ENCODE measurements at regions not wholly inside any gene's neighbourhood (a gene's known extent, or its start where the extent isn't known, plus 50 kb on each side); places are given as distances from the start of the nearest gene placed in this dataset.

DNA sequence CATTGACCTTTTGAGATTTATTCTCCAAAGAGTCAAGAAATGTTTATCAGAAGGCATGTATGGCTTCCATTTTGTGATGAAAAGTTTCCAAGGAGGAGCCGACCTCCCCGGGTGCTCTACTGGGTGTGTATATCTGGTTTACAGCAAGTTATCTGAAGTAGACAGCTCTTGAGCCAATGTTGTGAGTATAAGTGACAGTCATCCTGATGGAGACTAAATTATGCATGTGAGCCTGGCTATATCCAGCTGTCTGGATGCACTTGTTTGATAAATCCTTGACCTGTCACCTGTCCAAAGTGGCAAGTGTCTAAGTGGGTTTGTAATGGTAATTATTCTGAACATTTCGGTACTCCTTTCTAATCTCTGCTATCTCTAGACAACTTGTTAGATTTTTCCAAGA is 142.2 kb downstream of the NR2F2 start:
- H3K4me1 ChIP-seq (ENCODE audit: control insufficient read depth, extremely low read depth, insufficient read depth, low read length) = no peaks in the 10 kb centered on the region
- TF ChIP-seq, protein P1, sequence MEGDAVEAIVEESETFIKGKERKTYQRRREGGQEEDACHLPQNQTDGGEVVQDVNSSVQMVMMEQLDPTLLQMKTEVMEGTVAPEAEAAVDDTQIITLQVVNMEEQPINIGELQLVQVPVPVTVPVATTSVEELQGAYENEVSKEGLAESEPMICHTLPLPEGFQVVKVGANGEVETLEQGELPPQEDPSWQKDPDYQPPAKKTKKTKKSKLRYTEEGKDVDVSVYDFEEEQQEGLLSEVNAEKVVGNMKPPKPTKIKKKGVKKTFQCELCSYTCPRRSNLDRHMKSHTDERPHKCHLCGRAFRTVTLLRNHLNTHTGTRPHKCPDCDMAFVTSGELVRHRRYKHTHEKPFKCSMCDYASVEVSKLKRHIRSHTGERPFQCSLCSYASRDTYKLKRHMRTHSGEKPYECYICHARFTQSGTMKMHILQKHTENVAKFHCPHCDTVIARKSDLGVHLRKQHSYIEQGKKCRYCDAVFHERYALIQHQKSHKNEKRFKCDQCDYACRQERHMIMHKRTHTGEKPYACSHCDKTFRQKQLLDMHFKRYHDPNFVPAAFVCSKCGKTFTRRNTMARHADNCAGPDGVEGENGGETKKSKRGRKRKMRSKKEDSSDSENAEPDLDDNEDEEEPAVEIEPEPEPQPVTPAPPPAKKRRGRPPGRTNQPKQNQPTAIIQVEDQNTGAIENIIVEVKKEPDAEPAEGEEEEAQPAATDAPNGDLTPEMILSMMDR (optimal IDR thresholded peaks at IDR 0.05 in 1 of 3, IDR thresholded peaks at IDR 0.05 in 1 of 3, conservative IDR thresholded peaks at IDR 0.05 in 1 of 3; ENCODE audit: extremely low read depth in 1 of 3, insufficient read depth in 2 of 3, low read length in 3 of 3) = no peak
- TF ChIP-seq EZH2 (IDR thresholded peaks at IDR 0.05; ENCODE audit: low read length) = no peak
- H3K4me3 ChIP-seq (ENCODE audit: control insufficient read depth in 2 of 3, extremely low read depth in 1 of 3, insufficient read depth in 2 of 3, low read depth in 1 of 3, low read length in 3 of 3) = no peak overlapping the region
- peaks cover 4% of the 10 kb centered on the region for H3K27me3 ChIP-seq (ENCODE audit: control insufficient read depth, extremely low read depth, insufficient read depth, low read length)
- no peak overlapping the region for H3K27ac ChIP-seq (ENCODE audit: control insufficient read depth, insufficient read depth, low read length)
- no peaks in the 10 kb centered on the region for H3K9me3 ChIP-seq (ENCODE audit: control insufficient read depth, low read depth, low read length)
- FAIRE-seq (no peak), DNase-seq (ENCODE audit: low read depth, low spot score) (no peak)
- H3K36me3 ChIP-seq (ENCODE audit: control insufficient read depth in 2 of 2, extremely low read depth in 1 of 2, insufficient read depth in 2 of 2, low read length in 2 of 2) = no peaks in the 10 kb centered on the region
- dilution Hi-C loops (cut with MboI; ENCODE audit: extremely low pct_ligation_motif_present, low sequenced_read_pairs) = no loop called here
- H2AFZ ChIP-seq (ENCODE audit: control insufficient read depth, low read length) = no peak overlapping the region
- no peaks in the 10 kb centered on the region for H3K9me1 ChIP-seq (ENCODE audit: control insufficient read depth, extremely low read depth, insufficient read depth, low read length)
- no peaks in the 10 kb centered on the region for H3K79me2 ChIP-seq (ENCODE audit: control insufficient read depth, insufficient read depth, low read length)
- no peak overlapping the region for H3K9ac ChIP-seq (ENCODE audit: control insufficient read depth, extremely low read depth, insufficient read depth, low read length)
- no peak overlapping the region for H3K4me2 ChIP-seq (ENCODE audit: control insufficient read depth, extremely low read depth, insufficient read depth, low read depth, low read length)
- H4K20me1 ChIP-seq (ENCODE audit: control insufficient read depth, extremely low read depth, insufficient read depth, low read length) = no peaks in the 10 kb centered on the region

DNA sequence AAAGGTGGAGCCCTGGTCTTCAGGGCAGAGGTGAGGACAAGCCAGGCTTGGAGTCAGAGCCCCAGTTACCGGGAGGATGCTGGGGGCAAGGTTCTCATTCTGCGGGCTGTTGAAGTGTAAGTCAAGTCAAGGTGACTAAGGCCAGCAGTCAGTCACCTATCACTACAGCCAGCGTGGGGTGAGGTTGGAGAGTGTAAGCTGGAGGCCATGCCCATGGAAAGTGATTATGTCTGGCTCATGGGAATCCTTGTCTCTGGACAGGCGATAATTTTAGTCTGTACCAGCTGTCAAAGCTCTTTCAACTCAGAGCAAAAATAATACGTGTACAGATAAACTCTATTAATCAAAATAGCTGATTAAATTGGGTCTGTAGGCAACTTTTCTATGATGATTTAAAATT is 143.1 kb downstream of the NR2F2 start:
- peaks cover 4% of the 10 kb centered on the region for H3K27me3 ChIP-seq (ENCODE audit: control insufficient read depth, extremely low read depth, insufficient read depth, low read length)
- H3K4me1 ChIP-seq (ENCODE audit: control insufficient read depth, extremely low read depth, insufficient read depth, low read length) = no peaks in the 10 kb centered on the region
- H3K36me3 ChIP-seq (ENCODE audit: control insufficient read depth in 2 of 2, extremely low read depth in 1 of 2, insufficient read depth in 2 of 2, low read length in 2 of 2) = no peaks in the 10 kb centered on the region
- FAIRE-seq (no peak), DNase-seq (ENCODE audit: low read depth, low spot score) (no peak)
- no peaks in the 10 kb centered on the region for H3K79me2 ChIP-seq (ENCODE audit: control insufficient read depth, insufficient read depth, low read length)
- dilution Hi-C loops (cut with MboI; ENCODE audit: extremely low pct_ligation_motif_present, low sequenced_read_pairs) = no loop called here
- H4K20me1 ChIP-seq (ENCODE audit: control insufficient read depth, extremely low read depth, insufficient read depth, low read length) = no peaks in the 10 kb centered on the region
- H3K9me1 ChIP-seq (ENCODE audit: control insufficient read depth, extremely low read depth, insufficient read depth, low read length) = no peaks in the 10 kb centered on the region
- no peak overlapping the region for H3K9ac ChIP-seq (ENCODE audit: control insufficient read depth, extremely low read depth, insufficient read depth, low read length)
- TF ChIP-seq, protein P1 (optimal IDR thresholded peaks at IDR 0.05 in 1 of 3, IDR thresholded peaks at IDR 0.05 in 1 of 3, conservative IDR thresholded peaks at IDR 0.05 in 1 of 3; ENCODE audit: extremely low read depth in 1 of 3, insufficient read depth in 2 of 3, low read length in 3 of 3) = no peak
- TF ChIP-seq EZH2 (IDR thresholded peaks at IDR 0.05; ENCODE audit: low read length) = no peak
- H3K9me3 ChIP-seq (ENCODE audit: control insufficient read depth, low read depth, low read length) = no peaks in the 10 kb centered on the region
- H2AFZ ChIP-seq (ENCODE audit: control insufficient read depth, low read length) = no peak overlapping the region
- no peak overlapping the region for H3K4me3 ChIP-seq (ENCODE audit: control insufficient read depth in 2 of 3, extremely low read depth in 1 of 3, insufficient read depth in 2 of 3, low read depth in 1 of 3, low read length in 3 of 3)
- no peak overlapping the region for H3K27ac ChIP-seq (ENCODE audit: control insufficient read depth, insufficient read depth, low read length)
- no peak overlapping the region for H3K4me2 ChIP-seq (ENCODE audit: control insufficient read depth, extremely low read depth, insufficient read depth, low read depth, low read length)
